SK-N-SH treated with all-trans-retinoic acid at 6 μM for 48 hours (cell line): ENCODE measurements at regions not wholly inside any gene's neighbourhood (a gene's known extent, or its start where the extent isn't known, plus 50 kb on each side); places are given as distances from the start of the nearest gene placed in this dataset.

Experiments used
- ARNTL ChIP-seq: fragments of 450-650 bp; formaldehyde crosslinking; IDR thresholded peaks from 2 replicates; pipeline ENCODE4 v1.5.0; 2020; ENCODE audit warnings: low read depth, mild to moderate bottlenecking, moderate library complexity, borderline replicate concordance
- BACH2 ChIP-seq: fragments of 250-450 bp; sonication (Bioruptor Pico); IDR thresholded peaks from 2 replicates; pipeline ENCODE4 v1.9.0; 2021; ENCODE audit warnings: mild to moderate bottlenecking, borderline replicate concordance
- GLIS3 ChIP-seq: fragments of 250-450 bp; sonication (Bioruptor Pico); IDR thresholded peaks from 2 replicates; pipeline ENCODE4 v1.5.0; 2020; ENCODE audit warnings: mild to moderate bottlenecking, moderate library complexity
- PPARA ChIP-seq: fragments of 250-450 bp; sonication (Bioruptor Pico); IDR thresholded peaks from 2 replicates; pipeline ENCODE4 v1.5.0; 2020; ENCODE audit warnings: mild to moderate bottlenecking, borderline replicate concordance
- RARB ChIP-seq: fragments of 250-450 bp; sonication (Bioruptor Pico); IDR thresholded peaks from 2 replicates; pipeline ENCODE4 v1.8.0; 2021; ENCODE audit warnings: mild to moderate bottlenecking, moderate library complexity
- ZFP3 ChIP-seq: fragments of 250-450 bp; sonication (Bioruptor Pico); IDR thresholded peaks from 2 replicates; pipeline ENCODE4 v1.5.0; 2020; ENCODE audit warnings: mild to moderate bottlenecking, moderate library complexity
- ZNF565 ChIP-seq: fragments of 450-650 bp; formaldehyde crosslinking; conservative IDR thresholded peaks from 2 replicates; pipeline ENCODE4 v1.5.0; 2020; ENCODE audit warnings: low read depth, mild to moderate bottlenecking, moderate library complexity
- ZNF8 ChIP-seq: fragments of 450-650 bp; formaldehyde crosslinking; IDR thresholded peaks from 2 replicates; pipeline ENCODE4 v1.5.0; 2020; ENCODE audit warnings: mild to moderate bottlenecking, moderate library complexity
- TF ChIP-seq, protein P1 (sequence below): fragments of 250-450 bp; sonication (Bioruptor Pico); IDR thresholded peaks from 2 replicates; pipeline ENCODE4 v1.5.1; 2021; ENCODE audit warnings: mild to moderate bottlenecking, moderate library complexity
- TF ChIP-seq, protein P2 (sequence below): fragments of 250-450 bp; sonication (Bioruptor Pico); IDR thresholded peaks from 2 replicates; pipeline ENCODE4 v1.8.0; 2020; ENCODE audit warnings: mild to moderate bottlenecking, moderate library complexity, borderline replicate concordance
- TF ChIP-seq, protein P3 (sequence below): fragments of 250-450 bp; sonication (Bioruptor Pico); IDR thresholded peaks from 2 replicates; pipeline ENCODE4 v1.8.0; 2021; ENCODE audit warnings: low read depth, mild to moderate bottlenecking, moderate library complexity, borderline replicate concordance

DNA sequence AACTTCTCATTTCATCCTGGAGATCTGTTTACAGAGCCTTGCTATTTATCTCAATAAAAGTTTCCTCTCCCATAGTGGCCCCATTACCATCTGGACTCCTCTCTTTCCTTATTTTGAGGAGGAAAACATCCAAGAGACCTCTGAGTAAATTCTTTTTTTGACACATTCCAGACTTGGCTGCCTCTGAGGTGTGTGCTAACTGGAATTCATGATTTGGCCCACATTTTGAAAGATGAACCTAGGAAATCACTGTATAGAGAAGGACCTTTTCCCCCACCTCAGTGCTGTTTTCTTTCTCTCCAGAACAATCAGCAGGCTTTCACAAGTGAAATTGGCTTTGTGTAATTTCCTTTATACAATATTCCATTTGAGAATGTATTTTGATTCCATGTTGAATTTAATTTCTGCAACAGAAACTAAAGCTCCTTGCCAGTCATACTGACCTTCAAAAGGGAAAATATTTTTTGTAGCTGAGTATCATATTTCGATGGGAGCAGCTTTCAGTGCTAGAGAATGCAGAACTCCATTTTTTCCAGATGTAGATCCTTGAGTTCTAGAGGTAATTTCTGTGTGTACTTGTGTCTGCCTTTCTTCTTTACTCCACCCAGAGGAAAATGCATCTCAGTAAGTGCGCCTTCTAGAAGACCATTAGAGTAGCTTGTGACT lies 244.9 kb upstream of the RGS6 start:
- TF ChIP-seq, protein P1, sequence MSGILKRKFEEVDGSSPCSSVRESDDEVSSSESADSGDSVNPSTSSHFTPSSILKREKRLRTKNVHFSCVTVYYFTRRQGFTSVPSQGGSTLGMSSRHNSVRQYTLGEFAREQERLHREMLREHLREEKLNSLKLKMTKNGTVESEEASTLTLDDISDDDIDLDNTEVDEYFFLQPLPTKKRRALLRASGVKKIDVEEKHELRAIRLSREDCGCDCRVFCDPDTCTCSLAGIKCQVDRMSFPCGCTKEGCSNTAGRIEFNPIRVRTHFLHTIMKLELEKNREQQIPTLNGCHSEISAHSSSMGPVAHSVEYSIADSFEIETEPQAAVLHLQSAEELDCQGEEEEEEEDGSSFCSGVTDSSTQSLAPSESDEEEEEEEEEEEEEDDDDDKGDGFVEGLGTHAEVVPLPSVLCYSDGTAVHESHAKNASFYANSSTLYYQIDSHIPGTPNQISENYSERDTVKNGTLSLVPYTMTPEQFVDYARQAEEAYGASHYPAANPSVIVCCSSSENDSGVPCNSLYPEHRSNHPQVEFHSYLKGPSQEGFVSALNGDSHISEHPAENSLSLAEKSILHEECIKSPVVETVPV (CRISPR knock-in tag): no peak
- no peak for TF ChIP-seq ZNF565 (CRISPR knock-in tag)
- no peak for TF ChIP-seq ARNTL (CRISPR knock-in tag)
- no peak for TF ChIP-seq ZFP3 (CRISPR knock-in tag)
- no peak for TF ChIP-seq GLIS3 (CRISPR knock-in tag)
- TF ChIP-seq ZNF8 (CRISPR knock-in tag): no peak
- no peak for TF ChIP-seq BACH2
- TF ChIP-seq, protein P2, sequence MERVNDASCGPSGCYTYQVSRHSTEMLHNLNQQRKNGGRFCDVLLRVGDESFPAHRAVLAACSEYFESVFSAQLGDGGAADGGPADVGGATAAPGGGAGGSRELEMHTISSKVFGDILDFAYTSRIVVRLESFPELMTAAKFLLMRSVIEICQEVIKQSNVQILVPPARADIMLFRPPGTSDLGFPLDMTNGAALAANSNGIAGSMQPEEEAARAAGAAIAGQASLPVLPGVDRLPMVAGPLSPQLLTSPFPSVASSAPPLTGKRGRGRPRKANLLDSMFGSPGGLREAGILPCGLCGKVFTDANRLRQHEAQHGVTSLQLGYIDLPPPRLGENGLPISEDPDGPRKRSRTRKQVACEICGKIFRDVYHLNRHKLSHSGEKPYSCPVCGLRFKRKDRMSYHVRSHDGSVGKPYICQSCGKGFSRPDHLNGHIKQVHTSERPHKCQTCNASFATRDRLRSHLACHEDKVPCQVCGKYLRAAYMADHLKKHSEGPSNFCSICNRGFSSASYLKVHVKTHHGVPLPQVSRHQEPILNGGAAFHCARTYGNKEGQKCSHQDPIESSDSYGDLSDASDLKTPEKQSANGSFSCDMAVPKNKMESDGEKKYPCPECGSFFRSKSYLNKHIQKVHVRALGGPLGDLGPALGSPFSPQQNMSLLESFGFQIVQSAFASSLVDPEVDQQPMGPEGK (CRISPR knock-in tag): no peak
- TF ChIP-seq RARB (CRISPR knock-in tag): no peak
- TF ChIP-seq PPARA: no peak
- TF ChIP-seq, protein P3, sequence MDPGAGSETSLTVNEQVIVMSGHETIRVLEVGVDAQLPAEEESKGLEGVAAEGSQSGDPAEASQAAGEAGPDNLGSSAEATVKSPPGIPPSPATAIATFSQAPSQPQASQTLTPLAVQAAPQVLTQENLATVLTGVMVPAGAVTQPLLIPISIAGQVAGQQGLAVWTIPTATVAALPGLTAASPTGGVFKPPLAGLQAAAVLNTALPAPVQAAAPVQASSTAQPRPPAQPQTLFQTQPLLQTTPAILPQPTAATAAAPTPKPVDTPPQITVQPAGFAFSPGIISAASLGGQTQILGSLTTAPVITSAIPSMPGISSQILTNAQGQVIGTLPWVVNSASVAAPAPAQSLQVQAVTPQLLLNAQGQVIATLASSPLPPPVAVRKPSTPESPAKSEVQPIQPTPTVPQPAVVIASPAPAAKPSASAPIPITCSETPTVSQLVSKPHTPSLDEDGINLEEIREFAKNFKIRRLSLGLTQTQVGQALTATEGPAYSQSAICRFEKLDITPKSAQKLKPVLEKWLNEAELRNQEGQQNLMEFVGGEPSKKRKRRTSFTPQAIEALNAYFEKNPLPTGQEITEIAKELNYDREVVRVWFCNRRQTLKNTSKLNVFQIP (CRISPR knock-in tag): no peak
